Caco-2 (cell line): ENCODE measurements at regions not wholly inside any gene's neighbourhood (a gene's known extent, or its start where the extent isn't known, plus 50 kb on each side); places are given as distances from the start of the nearest gene placed in this dataset.

Source experiments
- BruUV-seq: library from RNA; stranded (reverse); fragments of 400-500 nt; replicated peaks from 2 replicates; lab custom pipeline; 2021; lab: Mats Ljungman, UMichigan
- CTCF ChIA-PET: fragments of 300-600 bp; sonication (Branson Sonifier 250); formaldehyde crosslinking; loops from one replicate; lab custom pipeline; 2022; ENCODE audit warnings: antibody characterized with exemption; lab: Charles Lee
- POLR2A ChIA-PET: fragments of 300-600 bp; sonication (Branson Sonifier 250); formaldehyde crosslinking; loops from one replicate; lab custom pipeline; 2022; ENCODE audit warnings: antibody characterized with exemption; lab: Charles Lee
- DNase-seq, 2 experiments: peaks; one replicate each; pipeline versions ENCODE4 v3.0.0 to v3.0.0-alpha.2; 2020 to 2022
- H3K27me3 ChIP-seq: replicated peaks from 2 replicates; pipeline ENCODE4 v1.6.0; 2011; ENCODE audit warnings: low read length; ENCODE audit not compliant: control insufficient read depth, insufficient read depth
- H3K36me3 ChIP-seq: 2 replicates; pipeline ENCODE4 v1.5.1; 2011; ENCODE audit warnings: low read length; ENCODE audit not compliant: control insufficient read depth, insufficient read depth
- H3K4me1 ChIP-seq: fragments of 250-450 bp; sonication (Bioruptor Pico); 2 replicates; pipeline ENCODE4 v1.5.1; 2020; ENCODE audit warnings: mild to moderate bottlenecking
- H3K4me3 ChIP-seq: 2 replicates; pipeline ENCODE4 v1.5.1; 2011; ENCODE audit warnings: low read depth, mild to moderate bottlenecking, control low read depth, low read length
- H3K9me3 ChIP-seq: fragments of 250-450 bp; sonication (Bioruptor Pico); 2 replicates; pipeline ENCODE4 v1.5.1; 2020; ENCODE audit warnings: mild to moderate bottlenecking, moderate library complexity
- H3K27ac Mint-ChIP-seq: one replicate; pipeline ENCODE4 v1.8.0; 2022; ENCODE audit warnings: mixed read lengths; ENCODE audit not compliant: unreplicated experiment
- H3K27me3 Mint-ChIP-seq: one replicate; pipeline ENCODE4 v1.8.0; 2022; ENCODE audit warnings: mixed read lengths; ENCODE audit not compliant: insufficient read depth, unreplicated experiment
- H3K36me3 Mint-ChIP-seq: one replicate; pipeline ENCODE4 v1.8.0; 2022; ENCODE audit warnings: mild to moderate bottlenecking, mixed read lengths; ENCODE audit not compliant: insufficient read depth, unreplicated experiment
- H3K4me1 Mint-ChIP-seq: one replicate; pipeline ENCODE4 v1.8.0; 2022; ENCODE audit warnings: low read depth, mixed read lengths; ENCODE audit not compliant: unreplicated experiment
- H3K4me3 Mint-ChIP-seq: one replicate; pipeline ENCODE4 v1.8.0; 2022; ENCODE audit warnings: mild to moderate bottlenecking, moderate library complexity, mixed read lengths; ENCODE audit not compliant: unreplicated experiment
- H3K9me3 Mint-ChIP-seq: one replicate; pipeline ENCODE4 v1.8.0; 2022; ENCODE audit warnings: mixed read lengths; ENCODE audit not compliant: unreplicated experiment
- CTCF ChIP-seq, 2 experiments: fragments of 200-600 bp in 1 of 2; IDR thresholded peaks; 1 replicate in 1 of 2; 2 replicates in 1 of 2; pipeline versions ENCODE4 v1.5.1 to v1.8.0; 2011 to 2022; ENCODE audit warnings: antibody characterized with exemption in 1 of 2, control low read depth in 1 of 2, inconsistent platforms in 1 of 2, low read depth in 1 of 2, low read length in 1 of 2, mild to moderate bottlenecking in 1 of 2, moderate library complexity in 1 of 2; ENCODE audit not compliant: insufficient read depth in 1 of 2, severe bottlenecking in 1 of 2, unreplicated experiment in 1 of 2
- intact Hi-C: fragments of 100-400 bp; cut with micrococcal nuclease; formaldehyde crosslinking; loops from one replicate; pipeline ENCODE4 v1.10.0; 2022; ENCODE audit not compliant: unreplicated experiment

DNA sequence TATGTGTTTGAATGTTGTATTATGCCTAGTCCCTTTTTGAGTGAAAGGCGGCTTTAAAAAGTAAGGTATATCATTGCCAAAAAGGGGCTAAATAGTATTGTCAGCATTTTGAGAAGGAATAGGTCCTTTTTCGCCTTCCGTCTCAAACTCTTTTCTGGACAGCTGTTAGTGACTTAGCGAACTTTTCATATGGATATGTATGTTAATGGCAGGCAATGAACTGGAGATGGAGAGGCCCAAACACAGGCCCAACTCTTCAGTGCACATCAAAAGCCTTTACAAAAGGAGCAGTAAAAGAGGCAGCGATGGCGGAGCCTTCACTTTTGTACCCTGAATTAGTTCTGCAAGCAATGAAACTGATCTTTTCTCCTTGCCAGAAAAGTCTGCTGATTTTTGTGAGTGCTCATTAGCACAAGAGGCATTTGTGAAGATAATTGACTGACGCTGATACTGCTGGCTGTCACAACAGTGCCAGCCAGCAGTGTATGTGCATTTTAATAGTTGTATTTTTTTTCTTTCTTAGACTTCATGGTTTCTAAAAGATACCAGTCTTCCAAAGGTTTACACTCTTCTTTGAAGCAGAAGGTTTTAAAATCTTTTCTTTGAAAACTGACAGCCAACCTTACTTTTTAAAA lies 243.7 kb upstream of the SP8 start:
- no peaks in the 10 kb centered on the region for H3K4me1 Mint-ChIP-seq
- Histone ChIP-seq H3K36me3 (no peaks in the 10 kb centered on the region), H3K27me3 (no peaks in the 10 kb centered on the region), H3K4me1 (no peaks in the 10 kb centered on the region), H3K4me3 (no peak overlapping the region), H3K9me3 (no peaks in the 10 kb centered on the region)
- no peaks in the 10 kb centered on the region for H3K9me3 Mint-ChIP-seq
- intact Hi-C loops = no loop called here
- no peak overlapping the region for H3K4me3 Mint-ChIP-seq
- no peak overlapping the region for H3K27ac Mint-ChIP-seq
- ChIA-PET POLR2A (no interaction called here), CTCF (no interaction called here)
- no peaks in the 10 kb centered on the region for H3K36me3 Mint-ChIP-seq
- DNase-seq = no peak
- no peaks in the 10 kb centered on the region for H3K27me3 Mint-ChIP-seq
- no peak for TF ChIP-seq CTCF (IDR thresholded peaks at IDR 0.05; ENCODE audit: insufficient read depth in 1 of 2, low read depth in 1 of 2, low read length in 1 of 2, severe bottlenecking in 1 of 2, unreplicated experiment in 1 of 2)
- no TSS peak for BruUV-seq

DNA sequence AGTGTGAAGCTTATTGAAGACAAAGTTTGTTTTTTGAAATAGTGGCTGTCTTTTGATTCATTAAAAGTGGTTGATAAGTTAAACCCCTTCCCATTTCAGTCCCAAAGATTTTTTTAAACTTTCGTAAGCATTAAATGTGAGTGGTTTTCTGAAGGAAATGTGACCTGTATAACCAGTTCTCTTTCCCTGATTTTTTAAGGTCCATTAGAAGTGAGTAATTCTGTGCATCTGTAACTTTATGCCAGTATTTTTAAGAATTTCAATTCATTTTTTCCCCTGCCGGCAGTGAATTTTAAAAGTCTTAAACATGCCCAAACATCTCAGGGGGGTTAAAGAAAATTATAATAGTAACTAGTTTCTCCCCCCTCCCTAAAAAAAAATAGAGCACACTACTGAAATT lies 254.6 kb upstream of the SP8 start:
- POLR2A ChIA-PET = no interaction called here
- no peak for TF ChIP-seq CTCF (IDR thresholded peaks at IDR 0.05; ENCODE audit: insufficient read depth in 1 of 2, low read depth in 1 of 2, low read length in 1 of 2, severe bottlenecking in 1 of 2, unreplicated experiment in 1 of 2)
- peaks cover 12% of the 10 kb centered on the region for H3K9me3 Mint-ChIP-seq
- no peak overlapping the region for H3K4me3 Mint-ChIP-seq
- Histone ChIP-seq H3K9me3 (0 out of 2 replicates have a peak, but pooled peaks cover 4% of the 10 kb centered on the region), H3K4me1 (0 out of 2 replicates have a peak, but pooled peaks cover 9% of the 10 kb centered on the region), H3K4me3 (no peak overlapping the region), H3K27me3 (no peaks in the 10 kb centered on the region), H3K36me3 (no peaks in the 10 kb centered on the region)
- DNase-seq = no peak
- intact Hi-C loops = no loop called here
- CTCF ChIA-PET = interaction anchor here (0.6 kb wide), 1 partner anchor 256 kb away, joined by 4 read pairs; no protein-coding TSS in a partner anchor
- BruUV-seq = no TSS peak
- H3K36me3 Mint-ChIP-seq = no peaks in the 10 kb centered on the region
- H3K27ac Mint-ChIP-seq = no peak overlapping the region
- H3K4me1 Mint-ChIP-seq = no peaks in the 10 kb centered on the region
- H3K27me3 Mint-ChIP-seq = no peaks in the 10 kb centered on the region

GRCh38 chr7:21041666-21042065 lies 255.0 kb upstream of the SP8 start:
- no peak for DNase-seq
- Histone ChIP-seq H3K27me3 (no peaks in the 10 kb centered on the region), H3K36me3 (no peaks in the 10 kb centered on the region), H3K4me3 (no peak overlapping the region), H3K4me1 (0 out of 2 replicates have a peak, but pooled peaks cover 9% of the 10 kb centered on the region), H3K9me3 (0 out of 2 replicates have a peak, but pooled peaks cover 4% of the 10 kb centered on the region)
- H3K4me3 Mint-ChIP-seq = no peak overlapping the region
- no peaks in the 10 kb centered on the region for H3K4me1 Mint-ChIP-seq
- peaks cover 12% of the 10 kb centered on the region for H3K9me3 Mint-ChIP-seq
- intact Hi-C loops = no loop called here
- no peak for TF ChIP-seq CTCF (IDR thresholded peaks at IDR 0.05; ENCODE audit: insufficient read depth in 1 of 2, low read depth in 1 of 2, low read length in 1 of 2, severe bottlenecking in 1 of 2, unreplicated experiment in 1 of 2)
- no peaks in the 10 kb centered on the region for H3K36me3 Mint-ChIP-seq
- CTCF ChIA-PET = no interaction called here
- no peaks in the 10 kb centered on the region for H3K27me3 Mint-ChIP-seq
- POLR2A ChIA-PET = no interaction called here
- H3K27ac Mint-ChIP-seq = no peak overlapping the region
- BruUV-seq = no TSS peak
